Hepatocyte (in vitro differentiated cells): ENCODE measurements at regions not wholly inside any gene's neighbourhood (a gene's known extent, or its start where the extent isn't known, plus 50 kb on each side); places are given as distances from the start of the nearest gene placed in this dataset.

Source experiments
- CTCF ChIP-seq: fragments of 200-600 bp; sonication (generic); IDR thresholded peaks from 2 replicates; pipeline ENCODE4 v1.5.1; 2016; ENCODE audit warnings: antibody characterized with exemption, mild to moderate bottlenecking; ENCODE audit not compliant: poor library complexity
- EZH2 ChIP-seq: fragments of 200-600 bp; sonication (generic); IDR thresholded peaks from 2 replicates; pipeline ENCODE4 v1.6.1; 2016; ENCODE audit warnings: antibody characterized with exemption, mild to moderate bottlenecking, borderline replicate concordance
- EZH2phosphoT487 ChIP-seq: fragments of 200-600 bp; sonication (generic); IDR thresholded peaks from one replicate; pipeline ENCODE4 v1.6.1; 2018; ENCODE audit warnings: antibody characterized with exemption, mild to moderate bottlenecking, low read depth, moderate library complexity; ENCODE audit not compliant: unreplicated experiment, severe bottlenecking

GRCh38 chr1:218643281-218643680 is 298.1 kb downstream of the TGFB2 start:
- TF ChIP-seq CTCF (no peak), EZH2 (no peak), EZH2phosphoT487 (no peak)
